ENCODE measurements at regions not wholly inside any gene's neighbourhood (a gene's known extent, or its start where the extent isn't known, plus 50 kb on each side); places are given as distances from the start of the nearest gene placed in this dataset.
"Not testable (repeated sequence)": the region's sequence is repeated elsewhere in the genome, so short reads cannot be mapped to it uniquely, and the experiment has no call there.

GRCh38 chr20:30397111-30397510, 860.4 kb upstream of the DEFB115 start:
- DNase-seq, result not testable (repeated sequence)

DNA sequence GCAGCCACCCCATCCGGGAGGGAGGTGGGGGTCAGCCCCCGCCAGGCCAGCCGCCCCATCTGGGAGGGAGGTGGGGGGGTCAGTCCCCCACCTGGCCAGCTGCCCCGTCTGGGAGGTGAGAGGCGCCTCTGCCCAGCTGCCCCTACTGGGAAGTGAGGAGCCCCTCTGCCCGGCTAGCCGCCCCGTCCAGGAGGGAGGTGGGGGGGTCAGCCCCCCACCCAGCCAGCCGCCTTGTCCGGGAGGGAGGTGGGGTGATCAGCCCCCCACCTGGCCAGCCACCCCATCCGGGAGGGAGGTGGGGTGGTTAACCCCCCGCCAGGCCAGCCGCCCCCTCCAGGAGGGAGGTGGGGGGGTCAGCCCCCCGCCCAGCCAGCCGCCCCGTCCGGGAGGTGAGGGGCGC, 852.4 kb upstream of the DEFB115 start:
- DNase-seq, result not testable (repeated sequence)

DNA sequence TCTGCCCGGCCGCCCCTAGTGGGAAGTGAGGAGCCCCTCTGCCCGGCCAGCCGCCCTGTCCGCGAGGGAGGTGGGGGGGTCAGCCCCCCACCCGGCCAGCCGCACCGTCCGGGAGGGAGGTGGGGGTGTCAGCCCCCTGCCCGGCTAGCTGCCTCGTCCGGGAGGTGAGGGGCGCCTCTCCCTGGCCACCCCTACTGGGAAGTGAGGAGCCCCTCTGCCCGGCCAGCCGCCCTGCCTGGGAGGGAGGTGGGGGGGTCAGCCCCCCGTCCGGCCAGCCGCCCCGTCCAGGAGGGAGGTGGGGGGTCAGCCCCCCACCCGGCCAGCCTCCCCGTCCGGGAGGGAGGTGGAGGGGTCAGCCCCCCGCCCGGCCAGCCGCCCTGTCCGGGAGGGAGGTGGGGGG, 851.9 kb upstream of the DEFB115 start:
- not testable (repeated sequence) for DNase-seq

GRCh38 chr20:30406370-30406769, 851.1 kb upstream of the DEFB115 start:
- DNase-seq, result not testable (repeated sequence)

DNA sequence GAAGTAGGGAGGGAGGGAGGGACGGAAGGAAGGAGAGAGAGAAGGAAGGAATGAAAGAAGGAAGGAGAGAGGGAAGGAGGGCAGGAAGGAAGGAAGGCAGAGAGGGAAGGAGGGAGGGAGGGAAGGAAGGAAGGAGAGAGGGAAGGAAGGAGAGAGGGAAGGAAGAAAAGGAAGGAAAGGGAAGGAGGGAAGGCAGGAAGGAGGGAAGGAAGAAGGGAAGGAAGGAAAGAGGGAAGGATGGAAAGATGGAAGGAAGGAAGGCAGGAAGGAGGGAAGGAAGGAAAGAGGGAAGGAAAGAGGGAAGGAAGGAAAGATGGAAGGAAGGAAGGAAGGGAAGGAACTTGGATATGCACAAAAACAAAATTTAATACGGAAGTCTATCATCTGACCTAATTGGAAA, 844.5 kb upstream of the DEFB115 start:
- no peak for DNase-seq

DNA sequence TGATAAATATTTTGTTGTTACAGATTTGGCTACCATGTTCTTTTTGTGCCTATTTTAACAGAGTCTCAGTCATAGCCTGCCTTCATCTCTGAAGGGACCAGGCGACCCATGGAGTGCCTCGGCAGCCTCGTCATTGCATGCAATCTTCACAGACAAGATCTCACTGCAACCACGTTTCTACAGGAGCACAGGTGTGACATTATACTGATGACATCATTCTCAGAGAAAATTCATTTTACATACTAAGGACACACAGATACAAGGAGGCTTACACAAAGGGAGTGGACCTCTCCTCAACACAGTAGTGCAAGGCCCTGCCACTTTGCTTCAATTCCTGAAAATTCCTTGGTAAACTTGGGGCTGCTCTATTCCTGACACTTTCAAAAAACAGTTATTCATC, 840.1 kb upstream of the DEFB115 start:
- DNase-seq, result not testable (repeated sequence)

DNA sequence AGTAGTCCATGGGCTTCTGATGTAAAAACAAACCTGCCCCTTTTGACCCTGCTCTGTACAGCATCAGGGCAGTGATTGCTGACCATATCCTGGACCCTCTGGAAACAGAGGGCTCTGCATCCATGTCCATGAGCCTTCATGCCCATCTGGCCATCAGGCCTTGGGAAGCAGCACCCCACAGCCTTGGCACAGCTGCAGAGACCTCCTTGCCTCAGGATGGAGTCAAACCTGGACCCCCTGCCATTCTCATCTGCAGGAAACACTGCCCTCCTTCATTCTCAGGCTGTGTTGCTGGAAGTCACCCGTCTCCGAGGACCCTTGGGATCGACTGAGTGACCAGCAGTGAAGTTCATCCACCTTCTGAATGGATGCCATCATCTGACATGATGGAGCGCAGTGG, 839.1 kb upstream of the DEFB115 start:
- DNase-seq, result not testable (repeated sequence)

DNA sequence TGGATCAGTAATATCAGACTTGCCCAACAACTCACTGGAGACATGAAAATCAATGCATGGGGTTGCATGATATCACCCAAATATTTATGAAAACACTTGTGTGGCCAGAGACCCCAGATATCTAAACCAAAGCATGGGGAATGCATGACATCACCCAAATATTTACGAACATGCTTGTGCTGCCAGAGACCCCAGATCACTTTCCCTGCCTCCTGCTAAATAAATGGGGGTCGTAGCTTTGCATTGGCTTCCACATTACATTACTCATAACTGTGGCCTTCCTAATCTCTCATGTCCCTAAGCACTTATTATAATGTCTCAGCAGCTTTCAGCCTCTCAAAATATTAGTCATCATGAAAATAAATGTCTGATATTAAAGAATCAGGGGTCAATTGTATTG, 838.0 kb upstream of the DEFB115 start:
- DNase-seq, result no peak

GRCh38 chr20:30419871-30420420, 837.5 kb upstream of the DEFB115 start:
- not testable (repeated sequence) for DNase-seq

All from eye (tissue), 1 donor.